Spleen (tissue), 7 donors: ENCODE measurements at regions not wholly inside any gene's neighbourhood (a gene's known extent, or its start where the extent isn't known, plus 50 kb on each side); places are given as distances from the start of the nearest gene placed in this dataset.

ENCODE experiments used
- POLR2AphosphoS5 ChIP-seq, 3 donors: sonication (generic); formaldehyde crosslinking; IDR thresholded peaks; one replicate each; pipeline ENCODE4 v1.5.1; 2017; ENCODE audit warnings: antibody characterized with exemption in 3 of 3
- TF ChIP-seq, protein P1 (sequence below), 11 experiments: fragments of 200-600 bp in 7 of 11; fragments of 450-650 bp in 4 of 11; sonication (generic) in 4 of 11; IDR thresholded peaks in 8 of 11; conservative IDR thresholded peaks in 3 of 11; 1 replicate in 7 of 11; 2 replicates in 4 of 11; pipeline versions ENCODE4 v1.4.0 to v1.8.0; 2016 to 2021; ENCODE audit warnings: antibody characterized with exemption in 11 of 11, inconsistent platforms in 4 of 11, mild to moderate bottlenecking in 1 of 11
- donor health status: DM: no; HTN: no; CAD: no; lungs with moderate emphysema.
- donor health status: DM: no; HTN: no; CAD: no.
- donor health status: DM: no; HTN: no; CAD: no.

GRCh38 chr18:28411806-28412205 lies 234.9 kb upstream of the CDH2 start:
- TF ChIP-seq, protein P1, sequence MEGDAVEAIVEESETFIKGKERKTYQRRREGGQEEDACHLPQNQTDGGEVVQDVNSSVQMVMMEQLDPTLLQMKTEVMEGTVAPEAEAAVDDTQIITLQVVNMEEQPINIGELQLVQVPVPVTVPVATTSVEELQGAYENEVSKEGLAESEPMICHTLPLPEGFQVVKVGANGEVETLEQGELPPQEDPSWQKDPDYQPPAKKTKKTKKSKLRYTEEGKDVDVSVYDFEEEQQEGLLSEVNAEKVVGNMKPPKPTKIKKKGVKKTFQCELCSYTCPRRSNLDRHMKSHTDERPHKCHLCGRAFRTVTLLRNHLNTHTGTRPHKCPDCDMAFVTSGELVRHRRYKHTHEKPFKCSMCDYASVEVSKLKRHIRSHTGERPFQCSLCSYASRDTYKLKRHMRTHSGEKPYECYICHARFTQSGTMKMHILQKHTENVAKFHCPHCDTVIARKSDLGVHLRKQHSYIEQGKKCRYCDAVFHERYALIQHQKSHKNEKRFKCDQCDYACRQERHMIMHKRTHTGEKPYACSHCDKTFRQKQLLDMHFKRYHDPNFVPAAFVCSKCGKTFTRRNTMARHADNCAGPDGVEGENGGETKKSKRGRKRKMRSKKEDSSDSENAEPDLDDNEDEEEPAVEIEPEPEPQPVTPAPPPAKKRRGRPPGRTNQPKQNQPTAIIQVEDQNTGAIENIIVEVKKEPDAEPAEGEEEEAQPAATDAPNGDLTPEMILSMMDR (IDR thresholded peaks at IDR 0.05 in 8 of 11, conservative IDR thresholded peaks at IDR 0.05 in 3 of 11) = no peak
- TF ChIP-seq POLR2AphosphoS5 (IDR thresholded peaks at IDR 0.05) = no peak
